OCI-LY1 (cell line): ENCODE measurements at regions not wholly inside any gene's neighbourhood (a gene's known extent, or its start where the extent isn't known, plus 50 kb on each side); places are given as distances from the start of the nearest gene placed in this dataset.
A peak's percentile ranks its signal among the peaks of the same experiment; 100 is the strongest.
"Not testable (repeated sequence)": the region's sequence is repeated elsewhere in the genome, so short reads cannot be mapped to it uniquely, and the experiment has no call there.

ENCODE experiments used
- H2AFZ ChIP-seq: fragments of 200-600 bp; sonication (generic), shearing (Covaris generic); 2 replicates; pipeline ENCODE4 v1.6.0; 2014; ENCODE audit warnings: antibody characterized with exemption, mild to moderate bottlenecking, low read length
- H3F3A ChIP-seq: fragments of 200-600 bp; sonication (generic), shearing (Covaris generic); 2 replicates; pipeline ENCODE4 v1.6.0; 2014; ENCODE audit warnings: mild to moderate bottlenecking, antibody characterized with exemption, low read length, moderate library complexity; ENCODE audit not compliant: insufficient read depth
- H3K27ac ChIP-seq: fragments of 200-600 bp; sonication (generic); 2 replicates; pipeline ENCODE4 v1.5.1; 2014; ENCODE audit warnings: low read length, mixed run types, mild to moderate bottlenecking, low read depth; ENCODE audit not compliant: poor library complexity, severe bottlenecking
- H3K27me3 ChIP-seq: fragments of 200-600 bp; sonication (generic); 2 replicates; pipeline ENCODE4 v1.6.0; 2014; ENCODE audit warnings: antibody characterized with exemption, mild to moderate bottlenecking, low read length, moderate library complexity; ENCODE audit not compliant: insufficient read depth
- H3K36me3 ChIP-seq: fragments of 200-600 bp; sonication (generic); 2 replicates; pipeline ENCODE4 v1.6.1; 2014; ENCODE audit warnings: mild to moderate bottlenecking, antibody characterized with exemption, low read length, moderate library complexity, mixed read lengths; ENCODE audit not compliant: insufficient read depth
- H3K4me1 ChIP-seq: fragments of 200-600 bp; sonication (generic); 2 replicates; pipeline ENCODE4 v1.5.1; 2014; ENCODE audit warnings: mild to moderate bottlenecking, low read length, moderate library complexity; ENCODE audit not compliant: insufficient read depth, severe bottlenecking
- H3K4me2 ChIP-seq: fragments of 200-600 bp; sonication (generic), shearing (Covaris generic); 2 replicates; pipeline ENCODE4 v1.6.1; 2014; ENCODE audit warnings: low read length
- H3K4me3 ChIP-seq: fragments of 200-600 bp; sonication (generic); 2 replicates; pipeline ENCODE4 v1.5.1; 2014; ENCODE audit warnings: low read length, low read depth, mild to moderate bottlenecking, mixed read lengths; ENCODE audit not compliant: poor library complexity, severe bottlenecking
- H3K79me2 ChIP-seq: fragments of 200-600 bp; shearing (Covaris generic); 2 replicates; pipeline ENCODE4 v1.6.1; 2016; ENCODE audit warnings: mixed run types, low read length, mixed read lengths; ENCODE audit not compliant: insufficient read depth
- H3K9ac ChIP-seq: fragments of 200-600 bp; sonication (generic), shearing (Covaris generic); 2 replicates; pipeline ENCODE4 v1.6.1; 2014; ENCODE audit warnings: mild to moderate bottlenecking, low read length, mixed read lengths
- H3K9me2 ChIP-seq: fragments of 200-600 bp; sonication (generic), shearing (Covaris generic); 2 replicates; pipeline ENCODE4 v1.6.1; 2014; ENCODE audit warnings: low read depth, mild to moderate bottlenecking, low read length, mixed read lengths
- H3K9me3 ChIP-seq: fragments of 200-600 bp; shearing (Covaris generic); 2 replicates; pipeline ENCODE4 v1.6.1; 2014; ENCODE audit warnings: low read length, mixed read lengths
- H4K20me1 ChIP-seq: fragments of 200-600 bp; sonication (generic), shearing (Covaris generic); 2 replicates; pipeline ENCODE4 v1.6.0; 2016; ENCODE audit warnings: mild to moderate bottlenecking, low read length; ENCODE audit not compliant: insufficient read depth
- CTCF ChIP-seq: fragments of 200-600 bp; sonication (generic), shearing (Covaris generic); IDR thresholded peaks from 2 replicates; pipeline ENCODE4 v1.5.1; 2017; ENCODE audit warnings: mild to moderate bottlenecking, antibody characterized with exemption, low read length, moderate library complexity, mixed read lengths
- EZH2 ChIP-seq: fragments of 200-600 bp; sonication (generic), shearing (Covaris generic); IDR thresholded peaks from 2 replicates; pipeline ENCODE4 v1.8.0; 2017; ENCODE audit warnings: borderline replicate concordance, mixed run types, mild to moderate bottlenecking, antibody characterized with exemption, low read length, moderate library complexity, mixed read lengths

- H3K79me2 ChIP-seq: no peaks in the 10 kb centered on the region
- H3K4me2 ChIP-seq: no peak overlapping the region
- TF ChIP-seq EZH2 (no peak), CTCF (no peak)
- no peak overlapping the region for H3K4me3 ChIP-seq
- H3K9ac ChIP-seq: no peak overlapping the region; the same call in 1 of the 2 replicates
- no peaks in the 10 kb centered on the region for H3K27me3 ChIP-seq
- H3K9me2 ChIP-seq: no peaks in the 10 kb centered on the region
- peak overlapping the region; percentile 97 for H3K27ac ChIP-seq
- H3F3A ChIP-seq: no peaks in the 10 kb centered on the region
- peaks cover 31% of the 10 kb centered on the region for H3K4me1 ChIP-seq
- no peaks in the 10 kb centered on the region for H4K20me1 ChIP-seq
- H2AFZ ChIP-seq: no peak overlapping the region
- H3K36me3 ChIP-seq: no peaks in the 10 kb centered on the region
- H3K9me3 ChIP-seq: no peaks in the 10 kb centered on the region
These were observed 99.4 kb downstream of the HFE start for GRCh38 chr6:26186652-26187051.

- Histone ChIP-seq H3K27me3 (no peaks in the 10 kb centered on the region), H3K4me3 (peak overlapping the region; percentile 70), H3K9me3 (no peaks in the 10 kb centered on the region), H3K4me1 (peaks cover 31% of the 10 kb centered on the region), H3K79me2 (no peaks in the 10 kb centered on the region), H3K9me2 (no peaks in the 10 kb centered on the region), H3K36me3 (no peaks in the 10 kb centered on the region), H3K27ac (peak overlapping the region; percentile 97), H4K20me1 (no peaks in the 10 kb centered on the region), H3K4me2 (peak overlapping the region; percentile 76), H3F3A (no peaks in the 10 kb centered on the region), H2AFZ (no peak overlapping the region), H3K9ac (no peak overlapping the region; the same call in 1 of the 2 replicates)
- TF ChIP-seq EZH2: no peak
- no peak for TF ChIP-seq CTCF
These were observed 100.1 kb downstream of the HFE start for GRCh38 chr6:26187292-26187691.

- peaks cover 35% of the 10 kb centered on the region for H3K4me1 ChIP-seq
- H3K36me3 ChIP-seq: no peaks in the 10 kb centered on the region
- H4K20me1 ChIP-seq: no peaks in the 10 kb centered on the region
- H3K9me3 ChIP-seq: no peaks in the 10 kb centered on the region
- H3K9ac ChIP-seq: peak overlapping the region; percentile 88
- peak overlapping the region; percentile 70 for H3K4me3 ChIP-seq
- no peaks in the 10 kb centered on the region for H3F3A ChIP-seq
- no peaks in the 10 kb centered on the region for H3K9me2 ChIP-seq
- H3K27ac ChIP-seq: peak overlapping the region; percentile 97
- H3K4me2 ChIP-seq: peak overlapping the region; percentile 76
- TF ChIP-seq EZH2 (no peak), CTCF (no peak)
- no peak overlapping the region for H2AFZ ChIP-seq
- H3K27me3 ChIP-seq: no peaks in the 10 kb centered on the region
- H3K79me2 ChIP-seq: no peaks in the 10 kb centered on the region
These were observed 100.9 kb downstream of the HFE start for GRCh38 chr6:26187981-26188635.

- H3K9me3 ChIP-seq, H3K79me2 ChIP-seq, H3K9me2 ChIP-seq, H3K9ac ChIP-seq, H2AFZ ChIP-seq, H3K27me3 ChIP-seq, H4K20me1 ChIP-seq, H3F3A ChIP-seq, H3K4me3 ChIP-seq, H3K36me3 ChIP-seq, H3K4me2 ChIP-seq: not testable (repeated sequence)
- H3K4me1 ChIP-seq: peaks cover 55% of the 10 kb centered on the region
- H3K27ac ChIP-seq: peak overlapping the region; percentile 97
These were observed 104.3 kb downstream of the HFE start for GRCh38 chr6:26191512-26191911.
